GM23338 (cell line): ENCODE measurements at regions not wholly inside any gene's neighbourhood (a gene's known extent, or its start where the extent isn't known, plus 50 kb on each side); places are given as distances from the start of the nearest gene placed in this dataset.

ENCODE experiments used
- ATAC-seq: fragments of 200-7000 bp; cut with Tn5 transposase; 3 replicates; pipeline ENCODE4 v1.9.1; 2020
- DNase-seq: peaks from one replicate; pipeline ENCODE4 v3.0.0-alpha.2; 2015; ENCODE audit warnings: low spot score
- H2AFZ ChIP-seq: fragments of 200-600 bp; sonication (generic); 2 replicates; pipeline ENCODE4 v1.8.0; 2016; ENCODE audit warnings: antibody characterized with exemption, mild to moderate bottlenecking, moderate library complexity
- H3F3A ChIP-seq: fragments of 200-600 bp; sonication (generic); replicated peaks from 2 replicates; pipeline ENCODE4 v1.8.0; 2017; ENCODE audit warnings: antibody characterized with exemption, mixed run types, low read depth
- H3K27ac ChIP-seq: fragments of 200-600 bp; sonication (generic); 2 replicates; pipeline ENCODE4 v1.6.1; 2016; ENCODE audit warnings: low read depth
- H3K27me3 ChIP-seq: fragments of 200-600 bp; sonication (generic); 2 replicates; pipeline ENCODE4 v1.8.0; 2016; ENCODE audit warnings: mild to moderate bottlenecking, mixed run types, moderate library complexity; ENCODE audit not compliant: insufficient read depth
- H3K36me3 ChIP-seq: fragments of 200-600 bp; sonication (generic); 2 replicates; pipeline ENCODE4 v1.8.0; 2016; ENCODE audit warnings: mild to moderate bottlenecking; ENCODE audit not compliant: insufficient read depth
- H3K4me1 ChIP-seq: fragments of 200-600 bp; sonication (generic); 2 replicates; pipeline ENCODE4 v1.8.0; 2016; ENCODE audit warnings: mild to moderate bottlenecking, moderate library complexity; ENCODE audit not compliant: insufficient read depth
- H3K4me2 ChIP-seq: fragments of 200-600 bp; sonication (generic); 2 replicates; pipeline ENCODE4 v1.7.1; 2017; ENCODE audit warnings: mixed run types
- H3K4me3 ChIP-seq: fragments of 200-600 bp; sonication (generic); 2 replicates; pipeline ENCODE4 v1.6.1; 2016; ENCODE audit warnings: mixed run types
- H3K79me2 ChIP-seq: fragments of 200-600 bp; sonication (generic); replicated peaks from 2 replicates; pipeline ENCODE4 v1.8.0; 2017; ENCODE audit warnings: mild to moderate bottlenecking; ENCODE audit not compliant: insufficient read depth
- H3K9me2 ChIP-seq: fragments of 200-600 bp; sonication (generic); 2 replicates; pipeline ENCODE4 v1.8.0; 2017; ENCODE audit not compliant: insufficient read depth
- H4K20me1 ChIP-seq: fragments of 200-600 bp; sonication (generic); replicated peaks from 2 replicates; pipeline ENCODE4 v1.8.0; 2017; ENCODE audit warnings: mild to moderate bottlenecking; ENCODE audit not compliant: insufficient read depth
- H3K27ac Mint-ChIP-seq: 2 replicates; pipeline ENCODE4 v1.8.0; 2020; ENCODE audit warnings: inconsistent platforms, mild to moderate bottlenecking, moderate library complexity, mixed read lengths
- H3K27me3 Mint-ChIP-seq: 3 replicates; pipeline ENCODE4 v1.8.0; 2022; ENCODE audit warnings: low read depth, mild to moderate bottlenecking, moderate library complexity, mixed read lengths, inconsistent platforms; ENCODE audit not compliant: insufficient read depth, poor library complexity
- H3K36me3 Mint-ChIP-seq: 3 replicates; pipeline ENCODE4 v1.8.0; 2021; ENCODE audit warnings: low read depth, mild to moderate bottlenecking, inconsistent platforms, moderate library complexity, mixed read lengths
- H3K4me1 Mint-ChIP-seq: 3 replicates; pipeline ENCODE4 v1.8.0; 2020; ENCODE audit warnings: mild to moderate bottlenecking, inconsistent platforms, mixed read lengths
- H3K4me3 Mint-ChIP-seq: 3 replicates; pipeline ENCODE4 v1.8.0; 2021; ENCODE audit warnings: moderate library complexity, mild to moderate bottlenecking, inconsistent platforms, mixed read lengths
- H3K9me3 Mint-ChIP-seq: 3 replicates; pipeline ENCODE4 v1.8.0; 2020; ENCODE audit warnings: moderate library complexity, mild to moderate bottlenecking, inconsistent platforms, mixed read lengths
- CREB1 ChIP-seq: fragments of 250-450 bp; sonication (Bioruptor Pico); IDR thresholded peaks from 2 replicates; pipeline ENCODE4 v1.5.0; 2020; ENCODE audit warnings: low read depth, mild to moderate bottlenecking, moderate library complexity
- EZH2 ChIP-seq: fragments of 200-600 bp; sonication (generic); IDR thresholded peaks from one replicate; pipeline ENCODE4 v1.8.0; 2017; ENCODE audit warnings: antibody characterized with exemption, mild to moderate bottlenecking, low read depth; ENCODE audit not compliant: unreplicated experiment
- EZH2phosphoT487 ChIP-seq: fragments of 200-600 bp; sonication (generic); IDR thresholded peaks from one replicate; pipeline ENCODE4 v1.8.1; 2018; ENCODE audit warnings: antibody characterized with exemption; ENCODE audit not compliant: unreplicated experiment
- JUNB ChIP-seq: IDR thresholded peaks from one replicate; pipeline ENCODE4 v1.6.1; 2016; ENCODE audit warnings: antibody characterized with exemption; ENCODE audit not compliant: unreplicated experiment
- NANOG ChIP-seq: IDR thresholded peaks from 2 replicates; pipeline ENCODE4 v1.6.1; 2016; ENCODE audit warnings: antibody characterized with exemption, borderline replicate concordance
- POLR2AphosphoS5 ChIP-seq: IDR thresholded peaks from 2 replicates; pipeline ENCODE4 v1.6.1; 2016; ENCODE audit warnings: antibody characterized with exemption, low read depth
- STAT1 ChIP-seq: IDR thresholded peaks from one replicate; pipeline ENCODE4 v1.6.1; 2016; ENCODE audit warnings: antibody characterized with exemption; ENCODE audit not compliant: unreplicated experiment
- ZNF114 ChIP-seq: fragments of 250-450 bp; sonication (Bioruptor Pico); IDR thresholded peaks from 2 replicates; pipeline ENCODE4 v1.5.0; 2020; ENCODE audit warnings: mild to moderate bottlenecking, moderate library complexity
- ZNF331 ChIP-seq: fragments of 250-450 bp; sonication (Bioruptor Pico); IDR thresholded peaks from 2 replicates; pipeline ENCODE4 v1.5.0; 2020; ENCODE audit warnings: low read depth, mild to moderate bottlenecking, moderate library complexity
- TF ChIP-seq, protein P1 (sequence below), 2 experiments: fragments of 200-600 bp in 1 of 2; sonication (generic) in 1 of 2; conservative IDR thresholded peaks; 2 replicates each; pipeline versions ENCODE4 v1.5.1 to v1.6.1; 2016 to 2017; ENCODE audit warnings: antibody characterized with exemption in 2 of 2, low read depth in 2 of 2, mild to moderate bottlenecking in 2 of 2, moderate library complexity in 1 of 2
- TF ChIP-seq, protein P2 (sequence below): IDR thresholded peaks from 2 replicates; pipeline ENCODE4 v1.6.1; 2016; ENCODE audit warnings: antibody characterized with exemption
- TF ChIP-seq, protein P3 (sequence below): fragments of 250-450 bp; sonication (Bioruptor Pico); IDR thresholded peaks from 2 replicates; pipeline ENCODE4 v1.5.0; 2020; ENCODE audit warnings: mild to moderate bottlenecking, moderate library complexity
- TF ChIP-seq, protein P4 (sequence below): IDR thresholded peaks from one replicate; pipeline ENCODE4 v1.6.1; 2018; ENCODE audit warnings: antibody characterized with exemption; ENCODE audit not compliant: unreplicated experiment

DNA sequence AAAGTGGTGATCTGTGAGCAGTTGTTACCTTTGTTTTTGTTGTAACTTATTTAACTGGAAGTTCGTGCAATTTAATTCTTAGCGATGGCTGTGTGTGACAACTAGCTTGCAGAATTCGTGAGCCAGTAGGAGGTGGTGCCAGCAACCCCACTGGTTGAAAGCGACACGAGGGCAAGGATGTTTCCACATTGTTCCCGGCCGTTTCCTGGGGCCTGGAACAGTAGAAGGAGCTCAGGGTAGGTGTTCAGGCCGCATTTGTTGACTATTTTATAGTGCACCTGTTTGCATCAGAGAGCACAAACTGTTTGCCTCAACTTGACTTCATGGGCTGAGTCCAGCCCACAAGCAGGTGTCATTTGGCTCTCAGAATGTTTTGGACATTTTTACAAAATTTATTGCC lies 112.1 kb upstream of the PTPN1 start:
- no peaks in the 10 kb centered on the region for H3K9me3 Mint-ChIP-seq
- Histone ChIP-seq H3K27me3 (no peaks in the 10 kb centered on the region), H3K36me3 (no peaks in the 10 kb centered on the region), H3K9me2 (no peaks in the 10 kb centered on the region), H3K79me2 (no peaks in the 10 kb centered on the region), H3K4me2 (no peak overlapping the region), H3F3A (no peaks in the 10 kb centered on the region), H3K27ac (no peak overlapping the region), H2AFZ (no peak overlapping the region; the same call in 1 of the 2 replicates), H3K4me1 (no peaks in the 10 kb centered on the region), H4K20me1 (no peaks in the 10 kb centered on the region), H3K4me3 (no peak overlapping the region)
- peaks cover 14% of the 10 kb centered on the region for H3K4me1 Mint-ChIP-seq
- H3K36me3 Mint-ChIP-seq: no peaks in the 10 kb centered on the region
- H3K4me3 Mint-ChIP-seq: no peak overlapping the region
- no peak for TF ChIP-seq JUNB
- TF ChIP-seq, protein P1, sequence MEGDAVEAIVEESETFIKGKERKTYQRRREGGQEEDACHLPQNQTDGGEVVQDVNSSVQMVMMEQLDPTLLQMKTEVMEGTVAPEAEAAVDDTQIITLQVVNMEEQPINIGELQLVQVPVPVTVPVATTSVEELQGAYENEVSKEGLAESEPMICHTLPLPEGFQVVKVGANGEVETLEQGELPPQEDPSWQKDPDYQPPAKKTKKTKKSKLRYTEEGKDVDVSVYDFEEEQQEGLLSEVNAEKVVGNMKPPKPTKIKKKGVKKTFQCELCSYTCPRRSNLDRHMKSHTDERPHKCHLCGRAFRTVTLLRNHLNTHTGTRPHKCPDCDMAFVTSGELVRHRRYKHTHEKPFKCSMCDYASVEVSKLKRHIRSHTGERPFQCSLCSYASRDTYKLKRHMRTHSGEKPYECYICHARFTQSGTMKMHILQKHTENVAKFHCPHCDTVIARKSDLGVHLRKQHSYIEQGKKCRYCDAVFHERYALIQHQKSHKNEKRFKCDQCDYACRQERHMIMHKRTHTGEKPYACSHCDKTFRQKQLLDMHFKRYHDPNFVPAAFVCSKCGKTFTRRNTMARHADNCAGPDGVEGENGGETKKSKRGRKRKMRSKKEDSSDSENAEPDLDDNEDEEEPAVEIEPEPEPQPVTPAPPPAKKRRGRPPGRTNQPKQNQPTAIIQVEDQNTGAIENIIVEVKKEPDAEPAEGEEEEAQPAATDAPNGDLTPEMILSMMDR (conservative IDR thresholded peaks at IDR 0.05; ENCODE audit: low read depth in 2 of 2): no peak
- TF ChIP-seq, protein P2, sequence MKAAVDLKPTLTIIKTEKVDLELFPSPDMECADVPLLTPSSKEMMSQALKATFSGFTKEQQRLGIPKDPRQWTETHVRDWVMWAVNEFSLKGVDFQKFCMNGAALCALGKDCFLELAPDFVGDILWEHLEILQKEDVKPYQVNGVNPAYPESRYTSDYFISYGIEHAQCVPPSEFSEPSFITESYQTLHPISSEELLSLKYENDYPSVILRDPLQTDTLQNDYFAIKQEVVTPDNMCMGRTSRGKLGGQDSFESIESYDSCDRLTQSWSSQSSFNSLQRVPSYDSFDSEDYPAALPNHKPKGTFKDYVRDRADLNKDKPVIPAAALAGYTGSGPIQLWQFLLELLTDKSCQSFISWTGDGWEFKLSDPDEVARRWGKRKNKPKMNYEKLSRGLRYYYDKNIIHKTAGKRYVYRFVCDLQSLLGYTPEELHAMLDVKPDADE: no peak
- TF ChIP-seq EZH2phosphoT487: no peak
- TF ChIP-seq EZH2: no peak
- TF ChIP-seq, protein P3, sequence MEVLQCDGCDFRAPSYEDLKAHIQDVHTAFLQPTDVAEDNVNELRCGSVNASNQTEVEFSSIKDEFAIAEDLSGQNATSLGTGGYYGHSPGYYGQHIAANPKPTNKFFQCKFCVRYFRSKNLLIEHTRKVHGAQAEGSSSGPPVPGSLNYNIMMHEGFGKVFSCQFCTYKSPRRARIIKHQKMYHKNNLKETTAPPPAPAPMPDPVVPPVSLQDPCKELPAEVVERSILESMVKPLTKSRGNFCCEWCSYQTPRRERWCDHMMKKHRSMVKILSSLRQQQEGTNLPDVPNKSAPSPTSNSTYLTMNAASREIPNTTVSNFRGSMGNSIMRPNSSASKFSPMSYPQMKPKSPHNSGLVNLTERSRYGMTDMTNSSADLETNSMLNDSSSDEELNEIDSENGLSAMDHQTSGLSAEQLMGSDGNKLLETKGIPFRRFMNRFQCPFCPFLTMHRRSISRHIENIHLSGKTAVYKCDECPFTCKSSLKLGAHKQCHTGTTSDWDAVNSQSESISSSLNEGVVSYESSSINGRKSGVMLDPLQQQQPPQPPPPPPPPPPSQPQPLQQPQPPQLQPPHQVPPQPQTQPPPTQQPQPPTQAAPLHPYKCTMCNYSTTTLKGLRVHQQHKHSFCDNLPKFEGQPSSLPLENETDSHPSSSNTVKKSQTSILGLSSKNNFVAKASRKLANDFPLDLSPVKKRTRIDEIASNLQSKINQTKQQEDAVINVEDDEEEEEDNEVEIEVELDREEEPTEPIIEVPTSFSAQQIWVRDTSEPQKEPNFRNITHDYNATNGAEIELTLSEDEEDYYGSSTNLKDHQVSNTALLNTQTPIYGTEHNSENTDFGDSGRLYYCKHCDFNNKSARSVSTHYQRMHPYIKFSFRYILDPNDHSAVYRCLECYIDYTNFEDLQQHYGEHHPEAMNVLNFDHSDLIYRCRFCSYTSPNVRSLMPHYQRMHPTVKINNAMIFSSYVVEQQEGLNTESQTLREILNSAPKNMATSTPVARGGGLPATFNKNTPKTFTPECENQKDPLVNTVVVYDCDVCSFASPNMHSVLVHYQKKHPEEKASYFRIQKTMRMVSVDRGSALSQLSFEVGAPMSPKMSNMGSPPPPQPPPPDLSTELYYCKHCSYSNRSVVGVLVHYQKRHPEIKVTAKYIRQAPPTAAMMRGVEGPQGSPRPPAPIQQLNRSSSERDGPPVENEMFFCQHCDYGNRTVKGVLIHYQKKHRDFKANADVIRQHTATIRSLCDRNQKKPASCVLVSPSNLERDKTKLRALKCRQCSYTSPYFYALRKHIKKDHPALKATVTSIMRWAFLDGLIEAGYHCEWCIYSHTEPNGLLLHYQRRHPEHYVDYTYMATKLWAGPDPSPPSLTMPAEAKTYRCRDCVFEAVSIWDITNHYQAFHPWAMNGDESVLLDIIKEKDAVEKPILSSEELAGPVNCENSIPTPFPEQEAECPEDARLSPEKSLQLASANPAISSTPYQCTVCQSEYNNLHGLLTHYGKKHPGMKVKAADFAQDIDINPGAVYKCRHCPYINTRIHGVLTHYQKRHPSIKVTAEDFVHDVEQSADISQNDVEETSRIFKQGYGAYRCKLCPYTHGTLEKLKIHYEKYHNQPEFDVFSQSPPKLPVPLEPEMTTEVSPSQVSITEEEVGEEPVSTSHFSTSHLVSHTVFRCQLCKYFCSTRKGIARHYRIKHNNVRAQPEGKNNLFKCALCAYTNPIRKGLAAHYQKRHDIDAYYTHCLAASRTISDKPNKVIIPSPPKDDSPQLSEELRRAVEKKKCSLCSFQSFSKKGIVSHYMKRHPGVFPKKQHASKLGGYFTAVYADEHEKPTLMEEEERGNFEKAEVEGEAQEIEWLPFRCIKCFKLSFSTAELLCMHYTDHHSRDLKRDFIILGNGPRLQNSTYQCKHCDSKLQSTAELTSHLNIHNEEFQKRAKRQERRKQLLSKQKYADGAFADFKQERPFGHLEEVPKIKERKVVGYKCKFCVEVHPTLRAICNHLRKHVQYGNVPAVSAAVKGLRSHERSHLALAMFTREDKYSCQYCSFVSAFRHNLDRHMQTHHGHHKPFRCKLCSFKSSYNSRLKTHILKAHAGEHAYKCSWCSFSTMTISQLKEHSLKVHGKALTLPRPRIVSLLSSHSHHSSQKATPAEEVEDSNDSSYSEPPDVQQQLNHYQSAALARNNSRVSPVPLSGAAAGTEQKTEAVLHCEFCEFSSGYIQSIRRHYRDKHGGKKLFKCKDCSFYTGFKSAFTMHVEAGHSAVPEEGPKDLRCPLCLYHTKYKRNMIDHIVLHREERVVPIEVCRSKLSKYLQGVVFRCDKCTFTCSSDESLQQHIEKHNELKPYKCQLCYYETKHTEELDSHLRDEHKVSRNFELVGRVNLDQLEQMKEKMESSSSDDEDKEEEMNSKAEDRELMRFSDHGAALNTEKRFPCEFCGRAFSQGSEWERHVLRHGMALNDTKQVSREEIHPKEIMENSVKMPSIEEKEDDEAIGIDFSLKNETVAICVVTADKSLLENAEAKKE (CRISPR knock-in tag): no peak
- TF ChIP-seq, protein P4, sequence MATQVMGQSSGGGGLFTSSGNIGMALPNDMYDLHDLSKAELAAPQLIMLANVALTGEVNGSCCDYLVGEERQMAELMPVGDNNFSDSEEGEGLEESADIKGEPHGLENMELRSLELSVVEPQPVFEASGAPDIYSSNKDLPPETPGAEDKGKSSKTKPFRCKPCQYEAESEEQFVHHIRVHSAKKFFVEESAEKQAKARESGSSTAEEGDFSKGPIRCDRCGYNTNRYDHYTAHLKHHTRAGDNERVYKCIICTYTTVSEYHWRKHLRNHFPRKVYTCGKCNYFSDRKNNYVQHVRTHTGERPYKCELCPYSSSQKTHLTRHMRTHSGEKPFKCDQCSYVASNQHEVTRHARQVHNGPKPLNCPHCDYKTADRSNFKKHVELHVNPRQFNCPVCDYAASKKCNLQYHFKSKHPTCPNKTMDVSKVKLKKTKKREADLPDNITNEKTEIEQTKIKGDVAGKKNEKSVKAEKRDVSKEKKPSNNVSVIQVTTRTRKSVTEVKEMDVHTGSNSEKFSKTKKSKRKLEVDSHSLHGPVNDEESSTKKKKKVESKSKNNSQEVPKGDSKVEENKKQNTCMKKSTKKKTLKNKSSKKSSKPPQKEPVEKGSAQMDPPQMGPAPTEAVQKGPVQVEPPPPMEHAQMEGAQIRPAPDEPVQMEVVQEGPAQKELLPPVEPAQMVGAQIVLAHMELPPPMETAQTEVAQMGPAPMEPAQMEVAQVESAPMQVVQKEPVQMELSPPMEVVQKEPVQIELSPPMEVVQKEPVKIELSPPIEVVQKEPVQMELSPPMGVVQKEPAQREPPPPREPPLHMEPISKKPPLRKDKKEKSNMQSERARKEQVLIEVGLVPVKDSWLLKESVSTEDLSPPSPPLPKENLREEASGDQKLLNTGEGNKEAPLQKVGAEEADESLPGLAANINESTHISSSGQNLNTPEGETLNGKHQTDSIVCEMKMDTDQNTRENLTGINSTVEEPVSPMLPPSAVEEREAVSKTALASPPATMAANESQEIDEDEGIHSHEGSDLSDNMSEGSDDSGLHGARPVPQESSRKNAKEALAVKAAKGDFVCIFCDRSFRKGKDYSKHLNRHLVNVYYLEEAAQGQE: no peak
- TF ChIP-seq ZNF331 (CRISPR knock-in tag): no peak
- TF ChIP-seq STAT1: no peak
- no peak for TF ChIP-seq CREB1 (CRISPR knock-in tag)
- no peak for TF ChIP-seq NANOG
- no peak for TF ChIP-seq ZNF114 (CRISPR knock-in tag)
- TF ChIP-seq POLR2AphosphoS5: no peak
- no peak for ATAC-seq
- H3K27me3 Mint-ChIP-seq: peaks cover 9% of the 10 kb centered on the region
- H3K27ac Mint-ChIP-seq: no peak overlapping the region
- no peak for DNase-seq
